Psoas muscle (tissue), 7 donors: ENCODE measurements at regions not wholly inside any gene's neighbourhood (a gene's known extent, or its start where the extent isn't known, plus 50 kb on each side); places are given as distances from the start of the nearest gene placed in this dataset.

Experiments used
- ATAC-seq, 4 donors: fragments of 200-7000 bp; cut with Tn5 transposase; one replicate each; pipeline ENCODE4 v1.9.1; 2020; ENCODE audit warnings: moderate library complexity in 3 of 4, mild to moderate bottlenecking in 2 of 4
- DNase-seq, 2 donors: peaks; one replicate each; pipeline ENCODE4 v3.0.0-alpha.2; 2020
- H3K27ac ChIP-seq: fragments of 200-600 bp; one replicate; pipeline ENCODE4 v1.8.0; 2022
- H3K27me3 ChIP-seq, 3 donors: fragments of 200-600 bp in 1 of 3; one replicate each; pipeline versions ENCODE4 v1.6.1 to v1.8.0; 2013 to 2022; ENCODE audit warnings: low read length in 2 of 3, mild to moderate bottlenecking in 2 of 3, moderate library complexity in 1 of 3; ENCODE audit not compliant: insufficient read depth in 3 of 3
- H3K36me3 ChIP-seq, 2 donors: fragments of 200-600 bp in 1 of 2; one replicate each; pipeline versions ENCODE4 v1.6.1 to v1.8.0; 2013 to 2022; ENCODE audit warnings: low read depth in 1 of 2, mild to moderate bottlenecking in 1 of 2, moderate library complexity in 1 of 2; ENCODE audit not compliant: insufficient read depth in 1 of 2
- H3K4me1 ChIP-seq: fragments of 200-600 bp; one replicate; pipeline ENCODE4 v1.8.0; 2022
- H3K4me3 ChIP-seq: fragments of 200-600 bp; one replicate; pipeline ENCODE4 v1.8.0; 2022; ENCODE audit warnings: mild to moderate bottlenecking
- H3K9me3 ChIP-seq: fragments of 200-600 bp; one replicate; pipeline ENCODE4 v1.8.0; 2022
- WGBS, 3 donors: extraction: QIAGEN DNeasy Blood & Tissue Kit; methylation state at CpG; one replicate each; pipeline versions ENCODE4 v1.1.6 to v1.1.7; 2013; 5-methylcytosine and 5-hydroxymethylcytosine counted together
- intact Hi-C, 2 donors: fragments of 100-400 bp; cut with DNase I; formaldehyde crosslinking; loops; one replicate each; pipeline versions ENCODE4 v1.11.0 to v1.14.2; 2022
- TF ChIP-seq, protein P1 (sequence below): fragments of 200-600 bp; IDR thresholded peaks from one replicate; pipeline ENCODE4 v1.8.0; 2022; ENCODE audit warnings: antibody characterized with exemption
- donor health status: healthy with polysubstance abuse.
- donor health status: DM: no; HTN: no; CAD: no; lungs with moderate emphysema.
- donor health status: Bipolar disorder and iron deficiency.
- donor health status: healthy.
- donor health status: DM: yes; HTN: yes; CAD: no.
- donor health status: DM: no; HTN: no; CAD: no.
- donor health status: DM: yes; HTN: yes; CAD: no.

DNA sequence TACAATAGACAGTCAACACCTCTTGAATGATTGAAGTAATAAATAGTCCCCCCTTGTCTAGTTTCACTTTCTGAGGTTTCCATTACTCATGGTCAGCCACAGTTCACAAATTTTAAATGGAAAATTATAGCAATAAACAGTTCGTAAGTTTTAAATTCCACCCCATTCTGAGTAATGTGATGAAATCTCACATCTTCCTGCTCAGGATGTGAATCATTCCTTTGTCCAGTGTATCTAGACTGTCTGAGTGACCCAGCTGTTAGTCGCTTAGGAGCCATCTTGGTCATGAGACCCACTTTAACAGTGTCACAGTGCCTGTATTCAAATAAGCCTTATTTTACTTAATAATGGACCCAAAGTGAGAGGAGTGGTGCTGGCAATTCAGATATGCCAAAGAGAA, 311.6 kb upstream of the PRR16 start:
- DNase-seq (no peak), ATAC-seq (peak in 1 of 4 donors; percentile 27)
- no peaks in the 10 kb centered on the region for H3K4me1 ChIP-seq
- no peaks in the 10 kb centered on the region for H3K27me3 ChIP-seq
- no peak overlapping the region for H3K4me3 ChIP-seq
- intact Hi-C loops = no loop called here
- no peaks in the 10 kb centered on the region for H3K36me3 ChIP-seq
- TF ChIP-seq, protein P1, sequence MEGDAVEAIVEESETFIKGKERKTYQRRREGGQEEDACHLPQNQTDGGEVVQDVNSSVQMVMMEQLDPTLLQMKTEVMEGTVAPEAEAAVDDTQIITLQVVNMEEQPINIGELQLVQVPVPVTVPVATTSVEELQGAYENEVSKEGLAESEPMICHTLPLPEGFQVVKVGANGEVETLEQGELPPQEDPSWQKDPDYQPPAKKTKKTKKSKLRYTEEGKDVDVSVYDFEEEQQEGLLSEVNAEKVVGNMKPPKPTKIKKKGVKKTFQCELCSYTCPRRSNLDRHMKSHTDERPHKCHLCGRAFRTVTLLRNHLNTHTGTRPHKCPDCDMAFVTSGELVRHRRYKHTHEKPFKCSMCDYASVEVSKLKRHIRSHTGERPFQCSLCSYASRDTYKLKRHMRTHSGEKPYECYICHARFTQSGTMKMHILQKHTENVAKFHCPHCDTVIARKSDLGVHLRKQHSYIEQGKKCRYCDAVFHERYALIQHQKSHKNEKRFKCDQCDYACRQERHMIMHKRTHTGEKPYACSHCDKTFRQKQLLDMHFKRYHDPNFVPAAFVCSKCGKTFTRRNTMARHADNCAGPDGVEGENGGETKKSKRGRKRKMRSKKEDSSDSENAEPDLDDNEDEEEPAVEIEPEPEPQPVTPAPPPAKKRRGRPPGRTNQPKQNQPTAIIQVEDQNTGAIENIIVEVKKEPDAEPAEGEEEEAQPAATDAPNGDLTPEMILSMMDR = no peak
- no peaks in the 10 kb centered on the region for H3K9me3 ChIP-seq
- 65 to 88% (median 83%) methylated on average over 2 of the region's 2 CpGs for WGBS, 3 donors
- no peak overlapping the region for H3K27ac ChIP-seq

DNA sequence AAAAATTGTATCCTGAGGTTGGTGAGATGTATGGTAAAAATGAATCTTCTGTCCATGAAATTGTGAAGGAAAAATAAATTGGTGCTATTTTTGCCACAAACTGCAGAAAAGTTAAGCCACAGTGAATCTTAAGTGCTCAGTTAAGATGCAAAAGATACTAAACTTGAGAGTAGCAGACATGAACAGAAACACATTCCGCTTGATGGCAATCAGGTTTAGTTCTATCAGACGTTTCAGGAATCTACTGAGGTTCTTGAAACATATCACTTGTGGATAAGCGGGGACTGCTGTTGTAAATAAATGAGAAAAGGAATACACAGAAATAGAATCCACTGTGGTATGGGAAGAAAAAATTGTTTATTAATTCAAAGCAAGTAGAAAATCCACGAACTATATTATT, 311.2 kb upstream of the PRR16 start:
- H3K27ac ChIP-seq = no peak overlapping the region
- no peaks in the 10 kb centered on the region for H3K4me1 ChIP-seq
- H3K4me3 ChIP-seq = no peak overlapping the region
- H3K36me3 ChIP-seq = no peaks in the 10 kb centered on the region
- H3K27me3 ChIP-seq = no peaks in the 10 kb centered on the region
- intact Hi-C loops = no loop called here
- DNase-seq (no peak), ATAC-seq (no peak)
- TF ChIP-seq, protein P1 = no peak
- WGBS, 3 donors = 79 to 83% (median 81%) methylated on average over 4 of the region's 4 CpGs
- H3K9me3 ChIP-seq = no peaks in the 10 kb centered on the region

DNA sequence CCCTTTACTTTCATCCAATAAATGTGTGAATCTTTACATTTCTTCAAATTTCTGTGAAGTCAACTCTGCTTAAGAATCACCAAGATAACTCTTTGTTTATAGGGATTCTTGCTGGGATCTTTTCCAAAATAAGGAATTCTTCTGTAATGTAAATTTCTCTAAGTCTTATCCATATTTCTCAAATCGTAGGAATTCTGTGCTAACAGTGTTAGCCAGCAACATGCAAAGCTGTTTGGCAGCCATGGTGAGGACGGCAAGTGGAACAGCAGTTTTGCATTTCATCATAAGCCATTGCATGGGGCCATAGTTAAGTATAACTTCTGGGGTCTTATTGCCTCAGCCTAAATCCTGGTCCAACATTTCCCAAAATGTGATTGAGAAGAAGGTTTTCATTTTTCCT, 310.5 kb upstream of the PRR16 start:
- intact Hi-C loops = no loop called here
- ATAC-seq (no peak), DNase-seq (no peak)
- H3K27ac ChIP-seq = no peak overlapping the region
- TF ChIP-seq, protein P1 = no peak
- H3K4me3 ChIP-seq = no peak overlapping the region
- no peaks in the 10 kb centered on the region for H3K36me3 ChIP-seq
- H3K27me3 ChIP-seq = no peaks in the 10 kb centered on the region
- no peaks in the 10 kb centered on the region for H3K9me3 ChIP-seq
- no peaks in the 10 kb centered on the region for H3K4me1 ChIP-seq
- whole genome bisulfite sequencing, 3 donors = 67 to 69% (median 69%) methylated on average over 2 of the region's 2 CpGs

DNA sequence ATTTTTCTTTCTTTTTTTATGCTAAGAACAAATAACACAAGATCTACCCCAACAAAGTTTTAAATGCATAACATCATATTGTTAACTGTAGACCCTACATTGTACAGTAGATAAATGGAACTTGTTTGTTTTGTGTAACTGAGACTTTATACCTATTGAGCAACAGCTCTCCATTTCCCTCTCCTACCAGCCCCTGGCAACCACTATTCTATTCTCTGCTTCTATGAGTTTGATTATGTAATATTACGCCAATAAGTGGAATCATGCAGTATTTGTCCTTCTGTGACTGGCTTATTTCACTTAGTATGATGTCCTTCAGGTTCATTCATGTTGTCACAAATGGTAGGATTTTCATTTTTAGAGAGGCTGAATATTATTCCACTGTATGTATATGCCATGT, 308.2 kb upstream of the PRR16 start:
- WGBS, 3 donors = 90 to 97% (median 92%) methylated on average over 1 of the region's 1 CpG
- no peak overlapping the region for H3K27ac ChIP-seq
- TF ChIP-seq, protein P1 = no peak
- intact Hi-C loops = no loop called here
- DNase-seq = no peak
- H3K4me3 ChIP-seq = no peak overlapping the region
- ATAC-seq = no peak
- H3K9me3 ChIP-seq = no peaks in the 10 kb centered on the region
- H3K4me1 ChIP-seq = no peaks in the 10 kb centered on the region
- no peaks in the 10 kb centered on the region for H3K36me3 ChIP-seq
- no peaks in the 10 kb centered on the region for H3K27me3 ChIP-seq

DNA sequence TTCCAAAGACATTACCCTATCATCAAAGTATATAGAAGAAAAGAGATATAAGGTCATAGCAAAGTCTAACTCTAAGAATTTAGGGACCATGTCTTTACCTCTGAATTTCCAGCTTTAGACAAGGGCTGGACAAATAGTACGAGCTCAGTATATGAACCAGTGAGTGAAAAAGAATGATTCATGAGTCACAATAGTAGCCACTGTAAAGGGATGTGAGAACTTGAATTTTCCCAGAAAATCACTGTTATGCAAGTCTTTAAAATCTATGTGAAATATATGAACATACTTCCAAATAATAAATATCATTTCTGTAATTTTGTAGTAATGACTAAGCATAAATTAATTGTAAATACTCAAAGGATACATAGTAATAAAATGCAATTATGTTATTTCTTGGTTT, 305.9 kb upstream of the PRR16 start:
- no peak for ATAC-seq
- no peak for DNase-seq
- Histone ChIP-seq H3K27me3 (no peaks in the 10 kb centered on the region), H3K27ac (no peak overlapping the region), H3K4me1 (no peaks in the 10 kb centered on the region), H3K36me3 (no peaks in the 10 kb centered on the region), H3K4me3 (no peak overlapping the region), H3K9me3 (no peaks in the 10 kb centered on the region)
- WGBS, 3 donors = 71 to 86% (median 73%) methylated on average over 1 of the region's 1 CpG
- TF ChIP-seq, protein P1 = no peak
- intact Hi-C loops = no loop called here
